HepG2 (cell line): ENCODE measurements at regions not wholly inside any gene's neighbourhood (a gene's known extent, or its start where the extent isn't known, plus 50 kb on each side); places are given as distances from the start of the nearest gene placed in this dataset.

ENCODE experiments used
- ATAC-seq: fragments of 200-7000 bp; cut with Tn5 transposase; 3 replicates; pipeline ENCODE4 v1.9.1; 2020; ENCODE audit warnings: mild to moderate bottlenecking, moderate library complexity
- BruUV-seq: library from RNA; stranded (reverse); fragments of 400-500 nt; replicated peaks from 2 replicates; lab custom pipeline; 2021; lab: Mats Ljungman, UMichigan
- CTCF ChIA-PET: fragments of 300-600 bp; formaldehyde crosslinking; extraction: SDS; loops from one replicate; lab custom pipeline; 2021; ENCODE audit warnings: low total read pairs, inconsistent platforms, low intra/inter-chr PET ratio; lab: Yijun Ruan, JAX
- POLR2A ChIA-PET: fragments of 350-600 bp; sonication (Branson Sonifier 250); formaldehyde crosslinking; loops from one replicate; lab custom pipeline; 2020; ENCODE audit warnings: antibody characterized with exemption, inconsistent platforms; lab: Yijun Ruan, JAX
- DNase-seq: peaks from one replicate; pipeline ENCODE4 v3.0.0-alpha.2; 2015; ENCODE audit warnings: low spot score
- FAIRE-seq: peaks from 3 replicates; lab custom pipeline; 2011; peaks lifted over from hg19 to GRCh38; lab: Jason Lieb, UNC
- H2AFZ ChIP-seq: one replicate; pipeline ENCODE4 v1.6.1; 2011; ENCODE audit warnings: low read length, inconsistent platforms
- H3K27ac ChIP-seq: fragments of 300-600 bp; 3 replicates; pipeline ENCODE4 v1.8.0; 2011; ENCODE audit warnings: mixed run types, mild to moderate bottlenecking, mixed read lengths, low read length, inconsistent platforms; ENCODE audit not compliant: insufficient read depth; ENCODE audit errors: extremely low read length
- H3K27me3 ChIP-seq, 2 experiments: fragments of 200-600 bp in 1 of 2; 2 replicates in 1 of 2; 3 replicates in 1 of 2; pipeline versions ENCODE4 v1.6.0 to v1.8.0; 2011; ENCODE audit warnings: low read length in 2 of 2, mild to moderate bottlenecking in 2 of 2, moderate library complexity in 2 of 2, inconsistent platforms in 1 of 2; ENCODE audit not compliant: insufficient read depth in 2 of 2, control insufficient read depth in 1 of 2
- H3K36me3 ChIP-seq, 2 experiments: fragments of 200-600 bp in 1 of 2; replicated peaks in 1 of 2; 2 replicates in 1 of 2; 3 replicates in 1 of 2; pipeline versions ENCODE4 v1.5.1 to v1.8.0; 2011; ENCODE audit warnings: low read length in 2 of 2, inconsistent platforms in 1 of 2; ENCODE audit not compliant: insufficient read depth in 2 of 2, control insufficient read depth in 1 of 2
- H3K4me1 ChIP-seq: 2 replicates; pipeline ENCODE4 v1.5.1; 2012; ENCODE audit warnings: low read length, inconsistent platforms; ENCODE audit not compliant: insufficient read depth
- H3K4me2 ChIP-seq: 2 replicates; pipeline ENCODE4 v1.6.0; 2011; ENCODE audit warnings: low read depth, low read length, inconsistent platforms
- H3K4me3 ChIP-seq, 3 experiments: fragments of 200-600 bp in 1 of 3; sonication (generic), shearing (Covaris generic) in 1 of 3; replicated peaks in 1 of 3; 2 replicates each; pipeline ENCODE4 v1.5.1; 2011 to 2016; ENCODE audit warnings: low read length in 3 of 3, inconsistent platforms in 2 of 3, low read depth in 2 of 3, mild to moderate bottlenecking in 2 of 3, control low read depth in 1 of 3, mixed read lengths in 1 of 3; ENCODE audit not compliant: insufficient read depth in 1 of 3
- H3K79me2 ChIP-seq: one replicate; pipeline ENCODE4 v1.6.1; 2011; ENCODE audit warnings: low read length, inconsistent platforms; ENCODE audit not compliant: insufficient read depth
- H3K9ac ChIP-seq: 2 replicates; pipeline ENCODE4 v1.6.0; 2011; ENCODE audit warnings: mild to moderate bottlenecking, low read depth, low read length, inconsistent platforms; ENCODE audit not compliant: insufficient read depth
- H3K9me3 ChIP-seq: 2 replicates; pipeline ENCODE4 v1.5.1; 2012; ENCODE audit warnings: mild to moderate bottlenecking, low read length
- H4K20me1 ChIP-seq: 2 replicates; pipeline ENCODE4 v1.6.0; 2011; ENCODE audit warnings: inconsistent platforms, mild to moderate bottlenecking, low read length, moderate library complexity; ENCODE audit not compliant: insufficient read depth
- FLYWCH1 ChIP-seq: sonication (generic); formaldehyde crosslinking; IDR thresholded peaks from 2 replicates; pipeline ENCODE4 v1.8.1; 2023; ENCODE audit warnings: mild to moderate bottlenecking, missing genetic modification reagents
- MAX ChIP-seq: IDR thresholded peaks from 2 replicates; pipeline ENCODE4 v1.6.1; 2012; ENCODE audit warnings: inconsistent platforms
- PAXIP1 ChIP-seq: sonication (generic); formaldehyde crosslinking; conservative IDR thresholded peaks from 2 replicates; pipeline ENCODE4 v1.4.0; 2020; ENCODE audit warnings: mild to moderate bottlenecking, missing genetic modification reagents, moderate library complexity
- ZFY ChIP-seq: sonication (generic); formaldehyde crosslinking; IDR thresholded peaks from 2 replicates; pipeline ENCODE4 v1.4.0; 2020; ENCODE audit warnings: missing genetic modification reagents
- ZNF230 ChIP-seq: sonication (generic); formaldehyde crosslinking; IDR thresholded peaks from 2 replicates; pipeline ENCODE4 v1.4.0; 2020; ENCODE audit warnings: mild to moderate bottlenecking, missing genetic modification reagents
- ZNF737 ChIP-seq: sonication (generic); formaldehyde crosslinking; IDR thresholded peaks from 2 replicates; pipeline ENCODE4 v1.5.0; 2020; ENCODE audit warnings: missing genetic modification reagents, mild to moderate bottlenecking, borderline replicate concordance
- WGBS: methylation state at CpG from one replicate; pipeline ENCODE4 v1.1.6; 2017; ENCODE audit warnings: low lambda C conversion rate; 5-methylcytosine and 5-hydroxymethylcytosine counted together
- in situ Hi-C: cut with HindIII; loops from 2 replicates; pipeline ENCODE4 v1.10.0; 2017; ENCODE audit warnings: low pct_unique_long_range_greater_than_20kb; ENCODE audit not compliant: extremely low pct_ligation_motif_present
- intact Hi-C: fragments of 100-400 bp; cut with micrococcal nuclease; formaldehyde crosslinking; loops from one replicate; pipeline ENCODE4 v1.10.0; 2022; ENCODE audit not compliant: unreplicated experiment

GRCh38 chr1:224509907-224510306 lies 75.3 kb upstream of the WDR26 start:
- TF ChIP-seq FLYWCH1 (CRISPR knock-in tag): no peak
- no peak for TF ChIP-seq ZNF737 (CRISPR knock-in tag)
- TF ChIP-seq ZFY (CRISPR knock-in tag): peak; percentile 20; the same call in 1 of the 2 replicates
- 0 out of 2 replicates have a peak, but pooled peaks have one; percentile 13 for TF ChIP-seq PAXIP1 (CRISPR knock-in tag)
- 0 out of 2 replicates have a peak, but pooled peaks have one; percentile 44 for TF ChIP-seq ZNF230
- peak; percentile 50; the same call in 1 of the 2 replicates for TF ChIP-seq MAX
- TF ChIP-seq, all 625 proteins: peak for 4
- POLR2A ChIA-PET: no interaction called here
- Histone ChIP-seq H3K4me1 (peaks cover 75% of the 10 kb centered on the region), H3K79me2 (no peaks in the 10 kb centered on the region), H3K9me3 (no peaks in the 10 kb centered on the region), H3K27ac (no peak overlapping the region), H3K9ac (no peak overlapping the region), H3K4me2 (peak overlapping the region; percentile 65), H4K20me1 (no peaks in the 10 kb centered on the region), H3K27me3 (no peaks in the 10 kb centered on the region), H3K4me3 (peak overlapping the region in 1 of 3 experiments; percentile 39; a peak in 1 of 6 replicates), H3K36me3 (no peaks in the 10 kb centered on the region), H2AFZ (no peak overlapping the region)
- DNase-seq: no peak
- no peak for FAIRE-seq
- intact Hi-C loops: no loop called here
- in situ Hi-C loops: loop anchor here (5.0 to 10.0 kb wide), 3 partner anchors 132 to 415 kb away; partner anchors contain the start of gene DNAH14
- CTCF ChIA-PET: no interaction called here
- peak; percentile 45 for ATAC-seq
- BruUV-seq: no TSS peak
- WGBS: 11% methylated on average over 7 of the region's 7 CpGs
